ENCODE measurements at regions not wholly inside any gene's neighbourhood (a gene's known extent, or its start where the extent isn't known, plus 50 kb on each side); places are given as distances from the start of the nearest gene placed in this dataset.

GRCh38 chr6:4693173-4693970 is 82.8 kb upstream of the CDYL start:
- Histone ChIP-seq H3K4me1 (no peaks in the 10 kb centered on the region), H3K4me3 (no peak overlapping the region), H3K9me3 (peaks cover 0 to 11% of the 10 kb centered on the region in 2 donors), H3K27me3 (no peaks in the 10 kb centered on the region), H3K36me3 (no peaks in the 10 kb centered on the region), H3K27ac (no peak overlapping the region)
- no peak for TF ChIP-seq CTCF (IDR thresholded peaks at IDR 0.05)
- DNase-seq (ENCODE audit: low spot score) = no peak

GRCh38 chr6:4692664-4693063 is 83.5 kb upstream of the CDYL start:
- H3K4me3 ChIP-seq = no peak overlapping the region
- H3K9me3 ChIP-seq = peaks cover 0 to 11% of the 10 kb centered on the region in 2 donors
- H3K27ac ChIP-seq = no peak overlapping the region
- H3K36me3 ChIP-seq = no peaks in the 10 kb centered on the region
- DNase-seq (ENCODE audit: low spot score) = no peak
- H3K4me1 ChIP-seq = no peaks in the 10 kb centered on the region
- no peak for TF ChIP-seq CTCF (IDR thresholded peaks at IDR 0.05)
- H3K27me3 ChIP-seq = no peaks in the 10 kb centered on the region

GRCh38 chr6:4687989-4688947 is 87.9 kb upstream of the CDYL start:
- no peak for DNase-seq (ENCODE audit: low spot score)
- Histone ChIP-seq H3K9me3 (peaks cover 0 to 11% of the 10 kb centered on the region in 2 donors), H3K4me1 (no peaks in the 10 kb centered on the region), H3K27ac (no peak overlapping the region), H3K4me3 (no peak overlapping the region), H3K36me3 (no peaks in the 10 kb centered on the region), H3K27me3 (no peaks in the 10 kb centered on the region)
- no peak for TF ChIP-seq CTCF (IDR thresholded peaks at IDR 0.05)

- H3K27ac ChIP-seq = no peak overlapping the region
- no peak for TF ChIP-seq CTCF (IDR thresholded peaks at IDR 0.05)
- DNase-seq (ENCODE audit: low spot score) = no peak
Observed at GRCh38 chr6:4687656-4687988, 88.6 kb upstream of the CDYL start.

GRCh38 chr6:4682431-4683097 is 93.6 kb upstream of the CDYL start:
- no peaks in the 10 kb centered on the region for H3K27me3 ChIP-seq
- H3K36me3 ChIP-seq = no peaks in the 10 kb centered on the region
- H3K4me3 ChIP-seq = no peak overlapping the region
- H3K4me1 ChIP-seq = no peaks in the 10 kb centered on the region
- no peak for TF ChIP-seq CTCF (IDR thresholded peaks at IDR 0.05)
- H3K9me3 ChIP-seq = no peaks in the 10 kb centered on the region
- H3K27ac ChIP-seq = no peak overlapping the region
- no peak for DNase-seq (ENCODE audit: low spot score)

More at GRCh38 chr6:4687656-4687988, 88.6 kb upstream of the CDYL start:
- H3K4me3 ChIP-seq = no peak overlapping the region
- H3K36me3 ChIP-seq = no peaks in the 10 kb centered on the region
- no peaks in the 10 kb centered on the region for H3K27me3 ChIP-seq
- peaks cover 0 to 6% of the 10 kb centered on the region in 2 donors for H3K9me3 ChIP-seq
- no peaks in the 10 kb centered on the region for H3K4me1 ChIP-seq

Data from right atrium auricular region (tissue), 2 donors.